ENCODE measurements at regions not wholly inside any gene's neighbourhood (a gene's known extent, or its start where the extent isn't known, plus 50 kb on each side); places are given as distances from the start of the nearest gene placed in this dataset.

DNA sequence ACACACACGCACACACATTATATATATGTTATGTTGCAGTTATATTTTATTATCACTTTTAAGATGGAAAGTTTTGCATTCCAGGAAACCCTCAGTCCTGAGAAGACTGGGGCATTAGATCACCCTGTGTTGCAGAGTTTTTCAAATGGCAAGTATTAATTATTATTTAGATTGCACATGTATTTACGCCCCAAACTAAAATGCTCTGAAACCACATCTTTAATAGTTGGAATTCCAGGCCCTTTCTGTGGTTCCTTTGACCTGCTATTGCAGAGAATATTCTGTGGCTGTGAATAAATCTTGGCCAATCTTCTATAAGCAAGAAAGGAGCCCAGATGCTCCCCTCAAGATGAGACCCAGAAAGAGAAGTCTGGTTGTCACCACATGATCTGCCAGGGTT is 427.0 kb upstream of the TNP1 start (continued):
- TF ChIP-seq, protein P1, sequence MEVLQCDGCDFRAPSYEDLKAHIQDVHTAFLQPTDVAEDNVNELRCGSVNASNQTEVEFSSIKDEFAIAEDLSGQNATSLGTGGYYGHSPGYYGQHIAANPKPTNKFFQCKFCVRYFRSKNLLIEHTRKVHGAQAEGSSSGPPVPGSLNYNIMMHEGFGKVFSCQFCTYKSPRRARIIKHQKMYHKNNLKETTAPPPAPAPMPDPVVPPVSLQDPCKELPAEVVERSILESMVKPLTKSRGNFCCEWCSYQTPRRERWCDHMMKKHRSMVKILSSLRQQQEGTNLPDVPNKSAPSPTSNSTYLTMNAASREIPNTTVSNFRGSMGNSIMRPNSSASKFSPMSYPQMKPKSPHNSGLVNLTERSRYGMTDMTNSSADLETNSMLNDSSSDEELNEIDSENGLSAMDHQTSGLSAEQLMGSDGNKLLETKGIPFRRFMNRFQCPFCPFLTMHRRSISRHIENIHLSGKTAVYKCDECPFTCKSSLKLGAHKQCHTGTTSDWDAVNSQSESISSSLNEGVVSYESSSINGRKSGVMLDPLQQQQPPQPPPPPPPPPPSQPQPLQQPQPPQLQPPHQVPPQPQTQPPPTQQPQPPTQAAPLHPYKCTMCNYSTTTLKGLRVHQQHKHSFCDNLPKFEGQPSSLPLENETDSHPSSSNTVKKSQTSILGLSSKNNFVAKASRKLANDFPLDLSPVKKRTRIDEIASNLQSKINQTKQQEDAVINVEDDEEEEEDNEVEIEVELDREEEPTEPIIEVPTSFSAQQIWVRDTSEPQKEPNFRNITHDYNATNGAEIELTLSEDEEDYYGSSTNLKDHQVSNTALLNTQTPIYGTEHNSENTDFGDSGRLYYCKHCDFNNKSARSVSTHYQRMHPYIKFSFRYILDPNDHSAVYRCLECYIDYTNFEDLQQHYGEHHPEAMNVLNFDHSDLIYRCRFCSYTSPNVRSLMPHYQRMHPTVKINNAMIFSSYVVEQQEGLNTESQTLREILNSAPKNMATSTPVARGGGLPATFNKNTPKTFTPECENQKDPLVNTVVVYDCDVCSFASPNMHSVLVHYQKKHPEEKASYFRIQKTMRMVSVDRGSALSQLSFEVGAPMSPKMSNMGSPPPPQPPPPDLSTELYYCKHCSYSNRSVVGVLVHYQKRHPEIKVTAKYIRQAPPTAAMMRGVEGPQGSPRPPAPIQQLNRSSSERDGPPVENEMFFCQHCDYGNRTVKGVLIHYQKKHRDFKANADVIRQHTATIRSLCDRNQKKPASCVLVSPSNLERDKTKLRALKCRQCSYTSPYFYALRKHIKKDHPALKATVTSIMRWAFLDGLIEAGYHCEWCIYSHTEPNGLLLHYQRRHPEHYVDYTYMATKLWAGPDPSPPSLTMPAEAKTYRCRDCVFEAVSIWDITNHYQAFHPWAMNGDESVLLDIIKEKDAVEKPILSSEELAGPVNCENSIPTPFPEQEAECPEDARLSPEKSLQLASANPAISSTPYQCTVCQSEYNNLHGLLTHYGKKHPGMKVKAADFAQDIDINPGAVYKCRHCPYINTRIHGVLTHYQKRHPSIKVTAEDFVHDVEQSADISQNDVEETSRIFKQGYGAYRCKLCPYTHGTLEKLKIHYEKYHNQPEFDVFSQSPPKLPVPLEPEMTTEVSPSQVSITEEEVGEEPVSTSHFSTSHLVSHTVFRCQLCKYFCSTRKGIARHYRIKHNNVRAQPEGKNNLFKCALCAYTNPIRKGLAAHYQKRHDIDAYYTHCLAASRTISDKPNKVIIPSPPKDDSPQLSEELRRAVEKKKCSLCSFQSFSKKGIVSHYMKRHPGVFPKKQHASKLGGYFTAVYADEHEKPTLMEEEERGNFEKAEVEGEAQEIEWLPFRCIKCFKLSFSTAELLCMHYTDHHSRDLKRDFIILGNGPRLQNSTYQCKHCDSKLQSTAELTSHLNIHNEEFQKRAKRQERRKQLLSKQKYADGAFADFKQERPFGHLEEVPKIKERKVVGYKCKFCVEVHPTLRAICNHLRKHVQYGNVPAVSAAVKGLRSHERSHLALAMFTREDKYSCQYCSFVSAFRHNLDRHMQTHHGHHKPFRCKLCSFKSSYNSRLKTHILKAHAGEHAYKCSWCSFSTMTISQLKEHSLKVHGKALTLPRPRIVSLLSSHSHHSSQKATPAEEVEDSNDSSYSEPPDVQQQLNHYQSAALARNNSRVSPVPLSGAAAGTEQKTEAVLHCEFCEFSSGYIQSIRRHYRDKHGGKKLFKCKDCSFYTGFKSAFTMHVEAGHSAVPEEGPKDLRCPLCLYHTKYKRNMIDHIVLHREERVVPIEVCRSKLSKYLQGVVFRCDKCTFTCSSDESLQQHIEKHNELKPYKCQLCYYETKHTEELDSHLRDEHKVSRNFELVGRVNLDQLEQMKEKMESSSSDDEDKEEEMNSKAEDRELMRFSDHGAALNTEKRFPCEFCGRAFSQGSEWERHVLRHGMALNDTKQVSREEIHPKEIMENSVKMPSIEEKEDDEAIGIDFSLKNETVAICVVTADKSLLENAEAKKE (CRISPR knock-in tag; IDR thresholded peaks at IDR 0.05): no peak
- TF ChIP-seq STAT1 (IDR thresholded peaks at IDR 0.05; ENCODE audit: unreplicated experiment): no peak
- TF ChIP-seq, protein P2, sequence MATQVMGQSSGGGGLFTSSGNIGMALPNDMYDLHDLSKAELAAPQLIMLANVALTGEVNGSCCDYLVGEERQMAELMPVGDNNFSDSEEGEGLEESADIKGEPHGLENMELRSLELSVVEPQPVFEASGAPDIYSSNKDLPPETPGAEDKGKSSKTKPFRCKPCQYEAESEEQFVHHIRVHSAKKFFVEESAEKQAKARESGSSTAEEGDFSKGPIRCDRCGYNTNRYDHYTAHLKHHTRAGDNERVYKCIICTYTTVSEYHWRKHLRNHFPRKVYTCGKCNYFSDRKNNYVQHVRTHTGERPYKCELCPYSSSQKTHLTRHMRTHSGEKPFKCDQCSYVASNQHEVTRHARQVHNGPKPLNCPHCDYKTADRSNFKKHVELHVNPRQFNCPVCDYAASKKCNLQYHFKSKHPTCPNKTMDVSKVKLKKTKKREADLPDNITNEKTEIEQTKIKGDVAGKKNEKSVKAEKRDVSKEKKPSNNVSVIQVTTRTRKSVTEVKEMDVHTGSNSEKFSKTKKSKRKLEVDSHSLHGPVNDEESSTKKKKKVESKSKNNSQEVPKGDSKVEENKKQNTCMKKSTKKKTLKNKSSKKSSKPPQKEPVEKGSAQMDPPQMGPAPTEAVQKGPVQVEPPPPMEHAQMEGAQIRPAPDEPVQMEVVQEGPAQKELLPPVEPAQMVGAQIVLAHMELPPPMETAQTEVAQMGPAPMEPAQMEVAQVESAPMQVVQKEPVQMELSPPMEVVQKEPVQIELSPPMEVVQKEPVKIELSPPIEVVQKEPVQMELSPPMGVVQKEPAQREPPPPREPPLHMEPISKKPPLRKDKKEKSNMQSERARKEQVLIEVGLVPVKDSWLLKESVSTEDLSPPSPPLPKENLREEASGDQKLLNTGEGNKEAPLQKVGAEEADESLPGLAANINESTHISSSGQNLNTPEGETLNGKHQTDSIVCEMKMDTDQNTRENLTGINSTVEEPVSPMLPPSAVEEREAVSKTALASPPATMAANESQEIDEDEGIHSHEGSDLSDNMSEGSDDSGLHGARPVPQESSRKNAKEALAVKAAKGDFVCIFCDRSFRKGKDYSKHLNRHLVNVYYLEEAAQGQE (IDR thresholded peaks at IDR 0.05; ENCODE audit: unreplicated experiment): no peak
- TF ChIP-seq, protein P3, sequence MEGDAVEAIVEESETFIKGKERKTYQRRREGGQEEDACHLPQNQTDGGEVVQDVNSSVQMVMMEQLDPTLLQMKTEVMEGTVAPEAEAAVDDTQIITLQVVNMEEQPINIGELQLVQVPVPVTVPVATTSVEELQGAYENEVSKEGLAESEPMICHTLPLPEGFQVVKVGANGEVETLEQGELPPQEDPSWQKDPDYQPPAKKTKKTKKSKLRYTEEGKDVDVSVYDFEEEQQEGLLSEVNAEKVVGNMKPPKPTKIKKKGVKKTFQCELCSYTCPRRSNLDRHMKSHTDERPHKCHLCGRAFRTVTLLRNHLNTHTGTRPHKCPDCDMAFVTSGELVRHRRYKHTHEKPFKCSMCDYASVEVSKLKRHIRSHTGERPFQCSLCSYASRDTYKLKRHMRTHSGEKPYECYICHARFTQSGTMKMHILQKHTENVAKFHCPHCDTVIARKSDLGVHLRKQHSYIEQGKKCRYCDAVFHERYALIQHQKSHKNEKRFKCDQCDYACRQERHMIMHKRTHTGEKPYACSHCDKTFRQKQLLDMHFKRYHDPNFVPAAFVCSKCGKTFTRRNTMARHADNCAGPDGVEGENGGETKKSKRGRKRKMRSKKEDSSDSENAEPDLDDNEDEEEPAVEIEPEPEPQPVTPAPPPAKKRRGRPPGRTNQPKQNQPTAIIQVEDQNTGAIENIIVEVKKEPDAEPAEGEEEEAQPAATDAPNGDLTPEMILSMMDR (conservative IDR thresholded peaks at IDR 0.05; ENCODE audit: low read depth in 2 of 2): no peak
- no peak for TF ChIP-seq ZNF114 (CRISPR knock-in tag; IDR thresholded peaks at IDR 0.05)
- TF ChIP-seq ZNF331 (CRISPR knock-in tag; IDR thresholded peaks at IDR 0.05; ENCODE audit: low read depth): no peak
- no peak for TF ChIP-seq CREB1 (CRISPR knock-in tag; IDR thresholded peaks at IDR 0.05; ENCODE audit: low read depth)
- no peak for TF ChIP-seq EZH2 (IDR thresholded peaks at IDR 0.05; ENCODE audit: low read depth, unreplicated experiment)
- TF ChIP-seq NANOG (IDR thresholded peaks at IDR 0.05; ENCODE audit: borderline replicate concordance): no peak
- TF ChIP-seq ETS1 (IDR thresholded peaks at IDR 0.05): no peak
